Mucosa of rectum (tissue), 2 donors: ENCODE measurements at regions not wholly inside any gene's neighbourhood (a gene's known extent, or its start where the extent isn't known, plus 50 kb on each side); places are given as distances from the start of the nearest gene placed in this dataset.

Experiments used
- H3K27ac ChIP-seq, 2 donors: one replicate each; pipeline ENCODE4 v1.7.0; 2013; ENCODE audit warnings: inconsistent platforms in 2 of 2, low read depth in 2 of 2, low read length in 2 of 2
- H3K27me3 ChIP-seq, 2 donors: one replicate each; pipeline ENCODE4 v1.7.0; 2013; ENCODE audit warnings: low read length in 2 of 2; ENCODE audit not compliant: control insufficient read depth in 2 of 2, insufficient read depth in 2 of 2
- H3K36me3 ChIP-seq, 2 donors: one replicate each; pipeline ENCODE4 v1.7.0; 2013; ENCODE audit warnings: low read length in 2 of 2; ENCODE audit not compliant: control insufficient read depth in 2 of 2, insufficient read depth in 2 of 2
- H3K4me1 ChIP-seq, 2 donors: one replicate each; pipeline ENCODE4 v1.7.0; 2013; ENCODE audit warnings: low read length in 2 of 2, mild to moderate bottlenecking in 1 of 2; ENCODE audit not compliant: control insufficient read depth in 2 of 2, insufficient read depth in 2 of 2
- H3K4me3 ChIP-seq, 2 donors: one replicate each; pipeline ENCODE4 v1.7.0; 2013; ENCODE audit warnings: low read length in 2 of 2
- H3K9ac ChIP-seq, 2 donors: one replicate each; pipeline ENCODE4 v1.7.0; 2013; ENCODE audit warnings: low read length in 2 of 2, low read depth in 1 of 2, mild to moderate bottlenecking in 1 of 2
- H3K9me3 ChIP-seq, 2 donors: one replicate each; pipeline ENCODE4 v1.7.0; 2013; ENCODE audit warnings: low read length in 2 of 2; ENCODE audit not compliant: control insufficient read depth in 2 of 2
- donor health status: healthy.
- donor health status: Normal muscosa, but diverticular disease.

DNA sequence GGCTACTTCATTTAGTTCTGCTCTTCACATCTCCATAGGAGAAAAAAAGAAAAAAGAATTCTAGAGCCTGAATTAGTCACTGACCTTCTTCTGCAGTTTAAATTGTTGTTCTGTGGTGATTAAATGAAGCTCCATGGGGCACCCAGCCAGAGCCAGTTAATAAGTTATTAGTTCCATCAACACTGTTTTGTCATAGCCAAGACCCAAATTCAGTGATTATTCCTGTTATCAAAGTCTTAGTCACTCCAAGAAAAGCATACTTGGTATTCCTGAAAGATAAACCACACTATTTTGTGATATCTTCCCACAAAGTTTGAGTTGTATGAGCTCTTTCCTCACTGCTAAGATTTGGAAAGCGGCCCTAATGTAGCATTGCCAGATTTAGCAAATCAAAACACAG, 134.8 kb upstream of the RGMB start:
- no peaks in the 10 kb centered on the region for H3K36me3 ChIP-seq
- no peak overlapping the region for H3K27ac ChIP-seq
- H3K9me3 ChIP-seq, result no peaks in the 10 kb centered on the region
- H3K4me1 ChIP-seq, result no peaks in the 10 kb centered on the region
- H3K4me3 ChIP-seq, result no peak overlapping the region
- H3K27me3 ChIP-seq, result no peaks in the 10 kb centered on the region
- no peak overlapping the region for H3K9ac ChIP-seq

DNA sequence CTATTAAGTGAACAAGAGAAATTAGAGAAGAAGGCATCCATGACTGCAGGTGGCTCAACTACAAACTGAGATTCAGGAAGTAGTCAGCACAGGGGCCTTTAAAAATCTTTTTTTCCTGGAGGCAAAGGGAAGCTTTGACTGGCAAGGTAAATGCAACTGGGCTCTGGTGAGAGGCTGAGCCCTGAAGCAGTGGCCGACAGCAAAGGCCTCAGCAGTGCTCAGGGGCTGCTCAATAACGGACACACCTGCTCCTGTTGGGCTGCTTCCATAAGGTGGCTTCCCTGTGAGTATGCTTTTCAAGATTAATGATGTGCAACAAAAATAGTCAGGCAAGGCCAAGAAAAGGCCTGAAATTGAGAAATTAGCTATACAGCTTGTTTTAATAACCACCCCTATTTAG, 134.2 kb upstream of the RGMB start:
- no peaks in the 10 kb centered on the region for H3K27me3 ChIP-seq
- no peak overlapping the region for H3K27ac ChIP-seq
- no peaks in the 10 kb centered on the region for H3K4me1 ChIP-seq
- no peaks in the 10 kb centered on the region for H3K36me3 ChIP-seq
- no peak overlapping the region for H3K4me3 ChIP-seq
- H3K9me3 ChIP-seq, result no peaks in the 10 kb centered on the region
- no peak overlapping the region for H3K9ac ChIP-seq

DNA sequence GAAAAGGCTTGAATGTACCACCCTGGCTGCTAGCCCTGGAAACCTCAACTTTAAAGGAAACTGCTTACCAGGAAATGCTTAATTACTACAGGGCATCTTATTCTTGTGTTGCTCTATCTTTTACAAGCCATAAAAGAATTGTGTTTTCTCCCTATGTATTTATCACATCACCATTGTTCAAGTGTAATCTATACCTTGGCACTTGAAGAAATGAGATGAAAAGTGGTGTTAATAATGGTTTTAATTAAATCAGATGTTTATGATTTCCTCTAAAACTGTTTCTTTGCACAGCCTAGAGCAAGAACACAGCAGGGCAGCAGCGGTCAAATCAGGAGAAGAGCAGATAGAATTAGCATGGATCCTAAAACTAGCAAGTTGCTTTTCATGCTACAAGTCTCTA, 131.8 kb upstream of the RGMB start:
- H3K27ac ChIP-seq, result no peak overlapping the region
- H3K9ac ChIP-seq, result no peak overlapping the region
- H3K36me3 ChIP-seq, result no peaks in the 10 kb centered on the region
- no peak overlapping the region for H3K4me3 ChIP-seq
- H3K27me3 ChIP-seq, result no peaks in the 10 kb centered on the region
- no peaks in the 10 kb centered on the region for H3K4me1 ChIP-seq
- H3K9me3 ChIP-seq, result no peaks in the 10 kb centered on the region

DNA sequence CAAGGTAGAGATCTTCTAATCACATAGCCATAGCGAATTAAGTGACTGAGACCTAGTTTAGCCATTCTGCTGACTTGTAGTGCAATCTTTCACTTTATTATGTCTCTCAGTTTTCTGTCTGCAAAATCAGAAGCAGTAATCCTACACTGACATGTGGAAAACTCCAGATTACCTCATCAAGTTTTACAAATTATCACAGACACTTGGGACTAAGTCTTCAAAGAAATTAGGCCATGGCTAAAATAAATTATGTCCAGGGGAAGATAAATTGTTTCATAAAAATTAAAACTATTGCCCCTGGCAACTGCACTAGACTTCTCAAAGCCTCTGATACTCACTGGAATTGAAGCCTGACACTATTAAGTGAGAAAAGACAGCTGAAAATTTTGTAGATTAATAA, 129.9 kb upstream of the RGMB start:
- Histone ChIP-seq H3K36me3 (no peaks in the 10 kb centered on the region), H3K4me3 (no peak overlapping the region), H3K9ac (no peak overlapping the region), H3K9me3 (no peaks in the 10 kb centered on the region), H3K27me3 (no peaks in the 10 kb centered on the region), H3K4me1 (no peaks in the 10 kb centered on the region), H3K27ac (no peak overlapping the region)

DNA sequence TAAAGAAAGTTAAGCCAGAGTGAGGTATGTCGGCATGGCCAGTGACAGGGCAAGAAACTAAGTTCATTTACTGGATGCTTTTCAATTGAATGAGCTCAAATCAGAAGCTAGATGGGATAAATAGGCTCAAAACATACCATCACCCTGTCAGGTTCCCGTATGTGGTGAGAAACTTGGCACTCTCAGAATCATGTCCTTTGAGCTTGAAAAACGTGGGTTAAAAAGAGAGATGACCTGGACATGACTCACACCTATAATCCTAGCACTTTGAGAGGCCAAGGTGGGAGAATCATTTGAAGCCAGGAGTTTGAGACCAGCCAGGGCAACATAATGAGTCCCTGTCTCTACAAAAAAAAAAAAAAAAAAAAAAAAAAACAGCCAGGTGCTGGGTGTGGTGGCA, 121.7 kb upstream of the RGMB start:
- Histone ChIP-seq H3K27me3 (no peaks in the 10 kb centered on the region), H3K9me3 (no peaks in the 10 kb centered on the region), H3K9ac (no peak overlapping the region), H3K4me3 (no peak overlapping the region), H3K4me1 (no peaks in the 10 kb centered on the region), H3K36me3 (no peaks in the 10 kb centered on the region), H3K27ac (no peak overlapping the region)

DNA sequence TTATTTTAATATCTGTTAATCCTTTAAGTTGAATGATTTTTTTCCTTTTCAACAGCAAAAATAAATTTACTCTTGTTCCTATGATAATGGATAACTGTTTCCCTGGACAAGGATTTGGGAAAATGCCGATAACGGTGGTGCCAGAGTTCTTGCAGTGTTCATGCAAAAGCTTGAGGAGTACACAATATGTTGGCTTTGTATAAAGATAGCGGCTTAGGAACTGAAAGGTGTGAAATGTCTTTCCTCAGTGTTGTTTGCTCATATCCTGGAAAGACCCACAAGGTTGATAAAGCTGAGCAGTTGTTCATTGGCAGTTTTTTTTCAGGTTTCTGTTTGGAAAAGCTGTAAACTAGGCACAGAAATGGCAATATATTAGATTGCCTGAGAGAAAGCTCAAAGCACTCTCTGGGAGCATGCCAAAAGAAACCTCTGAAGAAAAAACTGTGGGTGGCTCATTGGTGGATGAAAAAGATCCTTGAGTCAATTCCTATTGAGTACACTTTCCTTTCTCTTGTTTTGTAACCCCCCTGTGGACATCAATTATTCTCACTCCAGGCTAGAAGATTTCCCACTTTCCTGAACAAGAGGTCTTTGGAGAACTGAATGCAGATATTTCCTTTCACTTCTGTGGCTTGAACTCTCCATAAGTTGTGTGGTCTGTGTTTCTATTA, 117.2 kb upstream of the RGMB start:
- no peak overlapping the region for H3K27ac ChIP-seq
- no peaks in the 10 kb centered on the region for H3K4me1 ChIP-seq
- H3K36me3 ChIP-seq, result no peaks in the 10 kb centered on the region
- no peak overlapping the region for H3K9ac ChIP-seq
- H3K27me3 ChIP-seq, result no peaks in the 10 kb centered on the region
- no peak overlapping the region for H3K4me3 ChIP-seq
- no peaks in the 10 kb centered on the region for H3K9me3 ChIP-seq

DNA sequence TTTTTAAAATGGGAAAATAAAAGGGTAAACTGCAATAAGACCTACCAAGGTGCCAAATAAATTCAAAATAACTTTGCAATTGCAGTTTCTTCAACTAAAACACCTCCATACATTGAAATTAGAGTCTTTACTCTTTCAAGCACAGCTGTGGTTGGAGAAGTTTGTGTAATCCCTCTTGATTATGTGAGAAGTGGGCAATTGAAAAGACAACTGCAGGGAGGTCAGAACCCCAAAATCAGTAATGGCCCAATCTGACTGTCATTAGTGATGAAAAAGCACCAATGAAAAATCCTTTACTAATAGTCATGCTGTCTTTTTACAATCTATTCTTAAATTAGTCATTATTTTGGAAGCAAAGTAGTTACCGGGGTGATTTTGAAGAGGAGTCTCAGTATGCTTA, 116.7 kb upstream of the RGMB start:
- no peaks in the 10 kb centered on the region for H3K9me3 ChIP-seq
- H3K9ac ChIP-seq, result no peak overlapping the region
- H3K4me1 ChIP-seq, result no peaks in the 10 kb centered on the region
- no peaks in the 10 kb centered on the region for H3K36me3 ChIP-seq
- H3K4me3 ChIP-seq, result no peak overlapping the region
- H3K27me3 ChIP-seq, result no peaks in the 10 kb centered on the region
- H3K27ac ChIP-seq, result no peak overlapping the region

DNA sequence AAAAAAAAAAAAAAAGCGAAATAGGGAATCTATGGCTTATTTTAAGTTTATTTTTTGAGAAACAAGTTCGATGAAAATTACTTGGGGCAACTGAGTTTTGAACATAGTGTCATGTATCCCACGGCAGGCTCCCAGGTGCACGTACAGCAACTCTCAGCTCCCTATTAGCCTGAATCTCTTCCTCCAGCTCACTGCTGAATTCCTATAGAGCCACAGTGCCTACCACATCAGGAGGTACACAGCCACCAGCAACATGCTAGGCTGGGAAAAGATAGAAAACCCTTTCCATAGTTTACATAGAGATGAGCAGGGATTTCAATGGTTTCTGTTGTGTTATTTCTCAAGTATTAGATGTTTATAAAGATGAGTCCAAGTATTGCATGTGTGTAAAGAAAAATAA, 115.9 kb upstream of the RGMB start:
- Histone ChIP-seq H3K4me1 (no peaks in the 10 kb centered on the region), H3K36me3 (no peaks in the 10 kb centered on the region), H3K9ac (no peak overlapping the region), H3K9me3 (no peaks in the 10 kb centered on the region), H3K27me3 (no peaks in the 10 kb centered on the region), H3K4me3 (no peak overlapping the region), H3K27ac (no peak overlapping the region)

DNA sequence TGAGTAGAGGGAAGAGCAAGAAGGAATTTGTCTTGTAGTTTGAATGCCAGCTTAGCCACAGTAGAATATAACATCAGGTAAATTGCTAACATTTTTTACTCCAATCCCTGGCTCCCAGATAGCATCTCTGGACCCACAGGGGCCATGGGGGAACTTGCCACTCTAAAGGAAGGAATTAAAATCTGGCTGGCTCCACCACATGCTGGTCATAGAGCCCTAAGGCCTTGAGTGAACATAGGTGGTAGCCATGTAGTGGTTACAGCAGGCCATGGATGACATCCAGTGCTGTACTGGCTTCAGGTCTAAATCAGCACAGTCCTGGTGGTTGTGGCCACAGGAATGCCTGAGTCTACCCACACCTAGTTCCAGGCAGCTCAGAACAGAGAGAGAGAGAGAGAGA, 109.9 kb upstream of the RGMB start:
- Histone ChIP-seq H3K4me3 (no peak overlapping the region), H3K9me3 (no peaks in the 10 kb centered on the region)

DNA sequence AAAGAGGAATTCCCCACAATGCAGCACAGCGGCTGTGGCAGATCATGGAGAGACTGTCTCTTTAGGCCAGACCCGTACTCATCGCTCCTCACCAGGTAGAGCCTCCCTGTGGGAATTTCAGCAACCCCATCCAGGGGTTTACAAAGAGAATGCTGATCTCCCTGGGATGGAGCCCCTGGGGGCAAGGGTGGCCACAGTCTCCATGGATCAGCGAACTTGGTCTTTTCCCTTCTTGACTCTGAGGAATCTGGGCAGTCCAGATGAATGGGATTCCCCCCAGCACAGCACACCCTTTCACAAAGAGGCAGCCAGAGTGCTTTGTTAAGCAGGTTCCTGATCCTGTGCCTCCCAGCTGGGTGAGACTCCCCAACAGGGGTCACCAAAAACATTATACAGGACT, 108.7 kb upstream of the RGMB start:
- H3K27me3 ChIP-seq, result no peaks in the 10 kb centered on the region
- no peak overlapping the region for H3K9ac ChIP-seq
- no peaks in the 10 kb centered on the region for H3K4me1 ChIP-seq
- no peaks in the 10 kb centered on the region for H3K36me3 ChIP-seq
- H3K4me3 ChIP-seq, result no peak overlapping the region
- H3K9me3 ChIP-seq, result no peaks in the 10 kb centered on the region
- no peak overlapping the region for H3K27ac ChIP-seq

More for the DNA sequence above, 109.9 kb upstream of the RGMB start:
- Histone ChIP-seq H3K36me3 (no peaks in the 10 kb centered on the region), H3K27ac (no peak overlapping the region), H3K9ac (no peak overlapping the region), H3K27me3 (no peaks in the 10 kb centered on the region), H3K4me1 (no peaks in the 10 kb centered on the region)

DNA sequence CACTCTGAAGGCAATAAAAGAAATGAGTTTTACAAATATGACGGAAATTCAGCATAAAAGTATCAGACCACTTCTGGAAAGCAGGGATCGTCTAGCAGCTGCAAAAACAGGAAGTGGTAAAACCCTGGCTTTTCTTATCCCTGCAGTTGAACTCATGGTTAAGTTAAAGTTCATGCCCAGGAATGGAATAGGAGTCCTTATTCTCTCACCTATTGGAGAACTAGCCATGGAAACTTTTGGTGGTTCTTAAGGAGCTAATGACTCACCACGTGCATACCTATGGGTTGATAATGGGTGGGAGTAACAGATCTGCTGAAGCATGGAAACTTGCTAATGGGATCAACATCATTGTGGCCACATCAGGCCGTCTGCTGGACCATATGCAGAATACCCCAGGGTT, 93.5 kb upstream of the RGMB start:
- no peak overlapping the region for H3K9ac ChIP-seq
- H3K27me3 ChIP-seq, result no peaks in the 10 kb centered on the region
- H3K27ac ChIP-seq, result no peak overlapping the region
- no peaks in the 10 kb centered on the region for H3K4me1 ChIP-seq
- H3K36me3 ChIP-seq, result no peaks in the 10 kb centered on the region
- no peak overlapping the region for H3K4me3 ChIP-seq
- H3K9me3 ChIP-seq, result no peaks in the 10 kb centered on the region
